ENCODE measurements at regions not wholly inside any gene's neighbourhood (a gene's known extent, or its start where the extent isn't known, plus 50 kb on each side); places are given as distances from the start of the nearest gene placed in this dataset.
"Not testable (repeated sequence)": the region's sequence is repeated elsewhere in the genome, so short reads cannot be mapped to it uniquely, and the experiment has no call there.

DNA sequence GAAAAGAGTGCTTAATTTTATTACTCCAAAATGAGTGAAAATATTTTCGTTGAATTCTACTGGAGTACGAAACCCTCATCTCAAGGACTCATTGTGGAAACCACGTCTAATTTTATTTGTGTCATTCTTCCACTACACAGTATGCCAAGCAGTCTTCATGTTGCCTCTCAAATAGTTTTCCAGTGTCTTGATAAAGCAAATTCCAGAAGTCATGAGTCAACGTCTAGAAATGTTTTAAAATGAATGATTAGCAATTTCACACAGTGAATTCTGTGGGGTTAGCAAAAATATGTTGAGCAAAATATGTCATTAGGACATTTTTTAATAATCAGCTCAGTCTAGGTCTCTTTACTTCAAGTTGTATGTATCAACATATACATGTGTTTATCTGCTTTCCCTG, 865.5 kb downstream of the DSC3 start:
- intact Hi-C loops (cut with DNase I), result no loop called here
- no peak for ATAC-seq (ENCODE audit: poor library complexity)

DNA sequence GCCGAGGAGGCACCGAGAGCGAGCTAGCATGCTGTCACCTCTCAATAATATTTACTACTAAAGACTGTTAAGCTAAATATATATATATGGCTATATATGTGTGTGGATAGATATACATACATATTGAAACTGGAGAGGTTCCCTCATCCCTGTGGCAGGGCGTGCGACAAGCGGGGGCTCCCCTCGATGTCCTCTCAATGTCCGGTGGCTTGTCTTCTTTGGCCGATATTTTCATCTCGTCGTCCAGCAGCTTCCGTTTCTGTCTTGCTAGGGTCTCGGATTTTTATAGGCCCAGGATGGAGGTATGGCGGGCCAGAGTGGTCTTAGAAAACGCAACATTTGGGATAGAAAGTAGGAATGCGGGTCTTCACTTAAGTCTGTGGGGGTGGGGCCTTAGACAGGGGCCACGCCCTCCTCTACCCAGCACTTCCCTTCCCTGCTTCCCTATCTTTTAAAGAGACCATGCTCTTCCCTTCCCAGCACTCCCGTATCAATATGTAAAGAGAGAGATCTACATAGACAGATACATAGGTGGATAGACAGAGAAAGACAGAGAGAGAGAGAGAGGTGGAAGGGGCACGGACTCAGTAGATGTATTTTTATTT, 866.8 kb downstream of the DSC3 start:
- intact Hi-C loops (cut with DNase I), result no loop called here
- ATAC-seq (ENCODE audit: poor library complexity), result no peak
- DNase-seq, result no peak

More for the DNA sequence above, 865.5 kb downstream of the DSC3 start:
- no peak for DNase-seq

DNA sequence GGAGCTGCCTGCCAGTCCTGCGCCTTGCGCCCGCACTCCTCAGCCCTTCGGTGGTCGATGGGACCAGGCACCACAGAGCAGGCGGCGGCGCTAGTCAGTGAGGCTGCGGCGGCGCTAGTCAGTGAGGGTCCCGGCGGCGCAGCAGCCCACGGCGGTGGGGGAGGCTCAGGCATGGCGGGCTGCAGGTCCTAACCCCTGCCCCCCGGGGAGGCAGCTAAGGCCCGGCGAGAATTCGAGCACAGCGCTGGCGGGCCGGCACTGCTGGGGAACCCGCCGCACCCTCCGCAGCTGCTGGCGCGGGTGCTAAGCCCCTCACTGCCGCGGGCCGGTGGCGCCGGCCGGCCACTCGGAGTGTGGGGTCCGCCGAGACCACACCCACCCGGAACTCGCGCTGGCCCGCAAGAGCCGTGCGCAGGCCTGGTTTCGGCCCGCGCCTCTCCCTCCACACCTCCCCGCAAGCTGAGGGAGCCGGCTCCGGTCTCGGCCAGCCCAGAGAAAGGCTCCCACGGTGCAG, 867.4 kb downstream of the DSC3 start:
- intact Hi-C loops (cut with DNase I), result no loop called here
- DNase-seq, result no peak
- ATAC-seq (ENCODE audit: poor library complexity), result no peak

DNA sequence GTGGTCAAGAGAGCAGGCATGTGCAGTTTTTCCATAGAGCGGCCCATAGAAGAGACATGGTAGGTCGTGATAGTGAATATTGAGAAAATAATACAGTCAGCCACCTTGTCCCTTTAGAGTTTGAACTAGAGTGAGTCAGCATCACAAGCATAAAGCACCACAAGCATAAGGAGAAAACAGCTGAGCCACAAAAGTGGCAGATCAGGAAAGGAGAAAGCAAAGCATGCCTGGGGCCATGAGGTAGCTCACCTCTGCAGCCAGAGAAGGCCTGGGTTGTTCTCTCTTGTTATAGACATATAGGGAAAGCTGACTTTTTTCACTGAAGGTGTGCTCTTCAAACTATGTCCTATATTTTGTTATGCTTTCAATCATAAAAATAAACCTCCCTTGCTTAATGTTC, 879.0 kb downstream of the DSC3 start:
- intact Hi-C loops (cut with DNase I), result no loop called here
- DNase-seq, result no peak
- ATAC-seq (ENCODE audit: poor library complexity), result no peak

DNA sequence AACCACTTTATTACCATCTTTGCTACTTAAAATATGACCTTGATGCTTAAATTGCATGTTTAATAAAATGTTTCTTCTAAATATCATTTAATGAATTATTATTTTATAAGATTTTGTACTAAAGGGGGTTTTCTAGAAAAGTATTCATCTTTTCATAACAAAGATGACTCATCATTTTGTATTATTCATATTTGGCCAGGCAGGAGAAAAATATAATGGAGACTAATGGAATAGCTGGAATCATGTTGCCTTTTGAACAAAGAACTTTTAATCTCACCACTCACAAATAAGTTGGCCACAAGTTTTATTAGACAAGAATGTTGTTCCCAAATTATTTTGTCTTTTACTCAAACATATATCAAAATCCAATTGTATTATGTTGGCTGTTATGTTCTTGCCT, 882.4 kb downstream of the DSC3 start:
- ATAC-seq (ENCODE audit: poor library complexity), result no peak
- intact Hi-C loops (cut with DNase I), result no loop called here

DNA sequence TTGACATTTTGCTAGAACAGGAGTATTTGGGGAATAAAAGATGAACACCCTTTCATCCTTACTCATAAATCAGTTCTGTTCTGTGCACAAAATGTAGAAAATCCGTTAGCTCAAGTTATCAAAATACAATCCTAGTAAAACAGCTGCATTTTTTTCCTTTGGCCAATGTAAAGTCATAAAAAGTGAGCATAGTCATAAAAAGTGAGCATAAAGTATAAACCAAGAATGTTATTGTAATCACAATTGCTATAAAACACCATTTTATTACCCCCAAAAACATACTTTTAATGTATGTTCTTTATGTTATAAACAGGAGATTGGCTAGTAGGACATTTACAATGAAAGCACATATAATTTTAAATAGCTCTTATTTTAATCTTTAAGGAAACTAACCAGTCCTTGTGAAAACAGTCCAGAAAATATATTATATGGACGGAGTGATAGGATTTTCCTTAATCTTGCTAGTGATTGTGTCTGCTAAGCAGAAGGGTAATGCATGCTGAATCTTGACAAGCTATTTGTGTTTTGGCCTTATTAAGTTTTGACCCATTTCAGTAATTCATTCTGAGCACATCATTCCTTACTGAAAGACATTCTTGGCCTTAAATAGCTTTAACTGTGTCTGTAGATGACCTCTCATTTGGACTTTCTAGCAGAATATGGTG, 891.8 kb downstream of the DSC3 start:
- ATAC-seq (ENCODE audit: poor library complexity), result no peak
- intact Hi-C loops (cut with DNase I), result no loop called here
- DNase-seq, result no peak

More for the DNA sequence above, 882.4 kb downstream of the DSC3 start:
- DNase-seq, result no peak

DNA sequence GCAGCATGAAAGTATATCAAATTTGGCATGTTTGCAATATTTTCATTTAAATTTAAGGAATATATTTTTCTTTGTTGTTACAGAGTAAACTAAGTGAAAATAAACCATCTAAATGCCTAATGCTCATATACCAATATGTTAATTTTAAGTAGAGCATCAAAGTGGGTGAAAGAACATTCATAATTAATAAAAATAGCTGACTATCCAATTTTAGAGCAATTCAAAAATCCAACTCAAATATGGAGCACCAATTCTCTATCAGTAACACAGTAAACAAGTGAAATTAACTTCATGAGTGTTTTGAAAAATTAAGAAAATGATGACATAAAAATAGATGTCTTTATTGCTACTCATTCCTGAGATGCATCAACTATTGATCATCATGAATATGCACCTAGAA, 893.0 kb downstream of the DSC3 start:
- ATAC-seq (ENCODE audit: poor library complexity), result no peak
- intact Hi-C loops (cut with DNase I), result no loop called here
- no peak for DNase-seq

DNA sequence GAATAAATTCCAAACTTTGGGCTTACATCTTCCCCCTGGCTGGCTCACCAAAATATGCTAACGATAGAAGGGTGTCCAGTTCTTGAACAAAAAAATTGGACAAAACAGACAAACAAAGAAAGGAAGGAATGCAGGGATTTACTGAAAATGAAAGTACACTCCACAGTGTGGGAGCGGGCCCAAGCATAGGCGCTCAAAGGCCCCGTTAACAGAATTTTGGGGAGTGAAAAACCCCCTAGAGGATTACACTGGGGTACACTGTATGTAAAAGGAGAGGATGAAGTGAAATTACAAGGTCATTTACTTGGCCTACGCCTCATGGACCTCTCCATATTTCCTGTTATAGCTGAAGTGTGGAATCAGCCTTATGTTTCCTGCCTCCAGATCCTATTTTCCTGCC, 899.7 kb downstream of the DSC3 start:
- ATAC-seq (ENCODE audit: poor library complexity) (no peak), DNase-seq (no peak)
- intact Hi-C loops (cut with DNase I), result no loop called here

DNA sequence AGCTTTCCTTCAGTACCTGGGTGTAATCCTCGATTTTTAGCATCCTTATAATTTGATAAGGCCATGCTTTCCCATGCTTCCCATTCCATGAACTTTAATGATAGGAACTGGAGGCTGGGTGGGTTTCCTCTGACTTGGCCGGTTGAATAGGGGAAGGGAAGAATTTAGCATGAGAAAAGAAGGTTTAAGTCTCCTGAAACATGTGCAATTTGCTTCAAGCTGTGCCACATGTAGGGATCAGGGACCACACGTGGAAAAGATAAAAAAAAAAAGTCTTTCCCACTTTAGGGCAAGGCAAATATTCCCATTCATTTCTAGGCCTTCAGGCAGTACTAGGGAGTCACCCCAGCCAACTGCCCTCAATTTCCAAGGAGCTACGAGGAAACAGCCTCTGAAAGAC, 900.3 kb downstream of the DSC3 start:
- intact Hi-C loops (cut with DNase I), result no loop called here
- ATAC-seq (ENCODE audit: poor library complexity) (no peak), DNase-seq (no peak)

DNA sequence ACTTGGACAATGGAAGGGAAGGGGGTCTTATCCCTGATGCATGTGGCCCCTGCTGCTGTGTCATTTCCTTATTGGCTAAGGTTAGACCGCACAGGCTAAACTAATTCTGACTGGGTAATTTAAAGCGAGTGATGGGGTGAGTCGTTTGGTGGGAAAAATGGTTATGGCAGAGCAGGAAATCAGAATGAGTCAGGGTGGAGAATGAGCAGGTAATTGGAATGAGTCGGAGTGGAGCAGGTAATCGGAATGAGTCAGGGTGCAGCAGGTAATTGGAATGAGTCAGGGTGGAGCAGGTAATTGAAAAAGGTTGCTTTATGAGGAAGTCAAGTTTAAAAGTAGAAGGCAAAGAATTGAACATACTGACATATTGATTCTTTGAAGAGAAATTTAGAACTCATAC, 901.0 kb downstream of the DSC3 start:
- DNase-seq; ATAC-seq (ENCODE audit: poor library complexity); intact Hi-C loops (cut with DNase I): not testable (repeated sequence)

DNA sequence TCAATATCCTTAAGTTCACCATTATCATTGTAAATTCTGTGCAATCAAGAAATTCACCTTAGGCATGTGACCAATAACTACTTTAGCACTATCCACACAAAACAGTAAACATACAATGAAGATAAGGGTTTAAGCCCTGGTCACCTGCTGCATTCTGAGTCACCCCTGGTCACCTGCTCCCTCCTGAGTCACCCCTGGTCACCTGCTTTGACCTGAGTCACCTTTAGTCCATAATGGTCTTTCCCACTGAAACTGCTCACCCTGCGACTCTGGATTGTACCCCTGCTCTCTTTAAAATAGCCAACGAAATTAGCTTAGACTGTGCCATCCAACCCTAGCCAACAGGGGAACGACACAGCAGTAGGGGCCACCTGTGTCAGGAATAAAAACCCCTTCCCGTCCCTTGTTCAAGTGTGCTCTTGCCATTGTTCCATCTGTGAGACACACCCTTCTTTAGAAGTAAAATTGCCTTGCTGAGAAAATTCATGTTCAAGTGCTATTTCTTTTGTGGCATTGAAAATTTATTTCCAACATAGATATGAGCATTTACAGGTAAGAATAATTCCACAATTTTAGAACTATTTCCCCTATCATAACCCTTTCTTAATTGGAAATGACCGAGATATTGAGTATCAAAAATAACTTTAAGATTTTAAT, 902.8 kb downstream of the DSC3 start:
- ATAC-seq (ENCODE audit: poor library complexity) (no peak), DNase-seq (no peak)
- intact Hi-C loops (cut with DNase I), result no loop called here

DNA sequence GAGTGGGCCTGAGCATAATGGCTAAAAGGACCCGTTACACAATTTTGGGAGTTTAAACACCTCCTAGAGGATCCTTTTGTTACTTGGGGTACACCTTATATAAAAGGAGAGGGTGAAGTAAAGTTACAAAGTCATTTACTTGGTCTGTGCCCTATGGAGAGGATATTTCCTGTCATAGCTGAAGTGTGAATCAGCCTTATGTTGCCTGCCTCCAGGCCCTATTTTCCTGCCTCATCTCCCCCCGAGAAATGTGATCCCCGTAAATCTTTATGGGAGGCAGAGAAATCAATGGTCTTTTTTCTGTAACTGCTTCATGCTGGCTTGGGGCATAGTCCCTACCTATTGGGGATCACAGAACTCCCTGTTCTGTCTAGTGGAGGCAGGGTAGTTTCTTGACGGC, 906.6 kb downstream of the DSC3 start:
- intact Hi-C loops (cut with DNase I), result no loop called here
- ATAC-seq (ENCODE audit: poor library complexity) (no peak), DNase-seq (no peak)

DNA sequence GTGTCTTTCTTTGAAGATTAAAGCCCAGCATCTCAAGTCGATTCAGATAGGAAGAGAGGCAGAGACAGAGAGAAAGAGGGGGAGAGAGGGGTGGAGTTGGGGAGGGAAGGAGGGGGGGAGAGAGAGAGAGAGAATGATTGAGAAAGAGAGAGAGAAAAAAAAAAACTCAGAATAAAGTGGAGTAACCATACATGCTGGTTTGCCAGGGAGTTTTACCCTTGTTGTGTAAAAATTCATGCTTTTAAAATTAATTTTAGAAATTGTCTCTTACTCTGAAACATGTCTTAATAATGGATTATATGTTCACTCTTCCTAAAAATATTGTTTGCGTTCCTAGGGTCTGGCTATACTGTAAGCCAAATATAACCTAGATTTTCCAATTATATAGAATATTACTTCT, 908.5 kb downstream of the DSC3 start:
- intact Hi-C loops (cut with DNase I), result no loop called here
- ATAC-seq (ENCODE audit: poor library complexity), result no peak
- no peak for DNase-seq

DNA sequence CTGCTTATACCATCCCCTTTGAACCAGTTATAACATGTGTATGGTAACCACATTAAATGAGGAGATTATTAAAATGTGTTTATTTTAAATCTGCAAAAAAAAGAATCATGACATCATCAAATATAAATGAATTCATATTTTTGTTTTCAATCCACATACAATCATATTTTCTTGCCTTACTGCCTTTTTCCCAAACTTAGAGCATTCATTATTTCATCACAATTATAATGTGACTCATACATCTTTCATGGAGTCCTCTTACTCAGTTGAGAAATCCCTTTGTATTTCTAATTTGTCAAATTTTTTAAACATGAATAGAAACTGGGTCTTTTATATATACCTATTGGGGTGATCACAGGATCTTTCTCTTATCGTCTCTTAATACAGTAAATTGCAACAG, 909.6 kb downstream of the DSC3 start:
- no peak for ATAC-seq (ENCODE audit: poor library complexity)
- intact Hi-C loops (cut with DNase I), result no loop called here
- no peak for DNase-seq

DNA sequence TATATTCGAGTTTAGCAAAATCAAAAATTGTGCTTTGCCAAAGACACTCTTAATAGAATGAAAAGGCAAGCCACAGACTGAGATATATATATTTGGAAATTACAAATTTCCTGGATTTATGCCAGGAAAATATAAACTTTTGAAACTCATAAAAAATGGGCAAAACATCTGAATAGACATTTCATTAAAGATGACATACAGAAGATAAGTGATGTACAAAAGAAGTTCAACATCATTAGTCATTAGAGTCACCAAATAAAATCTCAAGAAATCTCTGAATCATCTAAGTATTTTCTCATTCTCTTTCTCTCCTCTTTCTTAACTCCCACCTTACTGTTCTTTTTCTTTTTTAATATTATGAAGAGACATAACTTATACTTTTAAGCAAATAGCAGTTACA, 921.1 kb downstream of the DSC3 start:
- intact Hi-C loops (cut with DNase I), result loop anchor here (10.0 kb wide), 1 partner anchor 57 kb away; no protein-coding TSS in a partner anchor
- DNase-seq, result no peak
- ATAC-seq (ENCODE audit: poor library complexity), result no peak

DNA sequence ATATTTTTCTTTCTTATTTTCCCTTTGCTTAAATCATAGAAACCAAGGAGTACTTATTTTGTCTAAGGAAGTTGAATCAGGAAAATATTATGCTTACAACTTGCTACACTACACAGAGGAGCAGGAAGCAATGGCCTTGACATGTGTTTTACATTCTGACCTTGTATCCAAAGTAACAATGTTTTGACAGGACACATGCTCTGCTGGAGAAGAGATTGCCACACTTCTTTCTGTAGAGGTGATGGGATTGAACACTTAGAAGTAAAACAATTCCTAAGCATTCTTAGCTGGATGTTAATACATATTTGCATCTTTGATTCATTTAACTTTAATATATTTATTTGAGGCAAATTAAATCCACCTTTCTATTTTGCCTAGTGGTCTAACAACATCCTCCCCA, 929.1 kb downstream of the DSC3 start:
- no peak for DNase-seq
- ATAC-seq (ENCODE audit: poor library complexity), result no peak
- intact Hi-C loops (cut with DNase I), result no loop called here

DNA sequence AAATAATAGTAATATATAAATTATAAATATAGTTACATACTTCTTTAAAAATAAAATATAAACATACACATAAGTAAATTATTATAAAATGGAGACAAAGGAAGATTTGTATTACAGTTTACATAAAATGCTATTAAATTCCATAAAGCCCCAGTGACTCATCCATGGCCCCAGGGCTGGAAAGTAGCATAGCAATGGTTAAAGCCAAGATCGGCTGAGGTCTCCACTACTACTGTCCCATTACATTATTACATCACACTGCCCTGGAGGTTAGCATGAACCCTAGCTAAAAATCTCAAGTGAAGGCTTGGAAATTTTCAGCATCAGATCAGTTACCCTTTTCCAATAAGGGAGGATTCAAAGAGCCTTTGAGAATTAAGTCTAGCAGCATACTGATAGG, 936.2 kb downstream of the DSC3 start:
- ATAC-seq (ENCODE audit: poor library complexity) (no peak), DNase-seq (no peak)
- intact Hi-C loops (cut with DNase I), result no loop called here

DNA sequence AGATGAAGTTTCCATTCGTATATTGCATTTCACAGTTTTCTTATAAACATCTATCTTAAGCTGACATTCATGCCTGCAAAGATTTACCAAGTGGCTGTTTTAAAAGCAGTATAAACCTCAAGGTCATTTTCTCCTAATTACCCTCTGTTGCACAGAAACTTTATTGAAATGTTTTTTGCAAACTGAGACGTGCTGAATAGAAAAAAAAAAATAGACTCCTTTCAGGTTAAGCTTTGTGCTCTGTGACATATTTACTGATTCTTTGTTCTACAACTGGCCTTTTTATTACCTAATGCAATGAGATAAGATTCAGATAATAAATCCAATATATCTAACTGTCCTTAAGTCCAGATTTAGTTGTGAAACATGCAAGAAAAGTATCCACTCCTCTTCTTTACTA, 938.7 kb downstream of the DSC3 start:
- DNase-seq (no peak), ATAC-seq (ENCODE audit: poor library complexity) (no peak)
- intact Hi-C loops (cut with DNase I), result no loop called here

DNA sequence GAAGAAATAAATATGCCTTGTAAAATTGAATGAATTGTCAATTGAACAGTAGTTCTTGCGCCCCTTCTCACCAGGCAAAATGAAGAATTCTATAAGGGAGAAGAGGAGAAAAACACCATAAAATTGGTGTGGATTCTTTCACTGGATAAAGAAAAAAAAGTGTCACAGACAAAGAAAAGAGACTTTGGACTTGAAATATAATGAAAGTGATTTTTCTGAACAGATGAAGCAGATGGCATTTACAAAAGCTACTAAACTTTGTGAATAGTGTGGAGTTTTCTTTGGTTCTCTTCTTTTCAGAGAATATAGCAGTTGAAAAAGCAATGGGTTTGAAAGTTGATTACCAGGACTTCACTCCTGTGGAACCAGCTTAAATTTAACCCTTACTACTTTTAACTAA, 945.7 kb downstream of the DSC3 start:
- intact Hi-C loops (cut with DNase I), result no loop called here
- ATAC-seq (ENCODE audit: poor library complexity), result no peak

DNA sequence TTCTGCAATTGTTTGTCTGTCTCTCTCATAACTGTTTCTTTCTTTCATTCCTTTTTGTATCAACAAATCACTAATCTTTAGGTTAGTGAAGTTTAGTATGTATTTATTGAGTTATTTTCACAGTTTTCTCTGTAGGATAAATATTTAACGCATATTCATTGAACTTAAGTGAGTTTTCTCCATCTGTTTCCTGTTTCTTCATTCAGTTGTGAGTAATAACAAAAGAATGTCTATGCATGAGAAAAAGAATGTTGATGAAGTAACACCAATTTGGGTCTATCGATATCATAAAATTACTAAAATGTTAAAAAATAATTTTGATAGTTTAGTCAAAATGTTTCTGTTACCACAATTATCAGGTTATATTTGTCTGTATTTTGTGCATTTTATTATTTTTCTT, 948.0 kb downstream of the DSC3 start:
- DNase-seq (no peak), ATAC-seq (ENCODE audit: poor library complexity) (no peak)
- intact Hi-C loops (cut with DNase I), result no loop called here

More for the DNA sequence above, 945.7 kb downstream of the DSC3 start:
- DNase-seq, result no peak

Measured in Right ventricle myocardium superior (tissue), 1 donor.